Islet precursor cell (in vitro differentiated cells): ENCODE measurements at regions not wholly inside any gene's neighbourhood (a gene's known extent, or its start where the extent isn't known, plus 50 kb on each side); places are given as distances from the start of the nearest gene placed in this dataset.
"Not testable (repeated sequence)": the region's sequence is repeated elsewhere in the genome, so short reads cannot be mapped to it uniquely, and the experiment has no call there.

Source experiments
- DNase-seq: peaks from one replicate; pipeline ENCODE4 v3.0.0-alpha.2; 2018

- no peak for DNase-seq
These were observed 330.7 kb upstream of the LRRC3B start for GRCh38 chr3:26291840-26292239.

- DNase-seq, result no peak
These were observed 329.8 kb upstream of the LRRC3B start for GRCh38 chr3:26292780-26293179.

GRCh38 chr3:26293329-26293844 is 329.2 kb upstream of the LRRC3B start:
- no peak for DNase-seq

- DNase-seq, result no peak
These were observed 315.4 kb upstream of the LRRC3B start for GRCh38 chr3:26307192-26307591.

- DNase-seq, result no peak
These were observed 314.8 kb upstream of the LRRC3B start for GRCh38 chr3:26307787-26308186.

GRCh38 chr3:26308454-26308853 is 314.1 kb upstream of the LRRC3B start:
- no peak for DNase-seq

- not testable (repeated sequence) for DNase-seq
These were observed 313.0 kb upstream of the LRRC3B start for GRCh38 chr3:26309536-26309935.

- DNase-seq, result no peak
These were observed 309.8 kb upstream of the LRRC3B start for GRCh38 chr3:26312816-26313215.

GRCh38 chr3:26316472-26316871 is 306.1 kb upstream of the LRRC3B start:
- DNase-seq, result no peak

- not testable (repeated sequence) for DNase-seq
These were observed 298.8 kb upstream of the LRRC3B start for GRCh38 chr3:26323741-26324140.

GRCh38 chr3:26340001-26340400 is 282.6 kb upstream of the LRRC3B start:
- no peak for DNase-seq

- no peak for DNase-seq
These were observed 278.9 kb upstream of the LRRC3B start for GRCh38 chr3:26343647-26344046.

GRCh38 chr3:26345613-26346012 is 277.0 kb upstream of the LRRC3B start:
- no peak for DNase-seq

GRCh38 chr3:26346497-26346896 is 276.1 kb upstream of the LRRC3B start:
- no peak for DNase-seq

GRCh38 chr3:26347150-26347549 is 275.4 kb upstream of the LRRC3B start:
- no peak for DNase-seq

GRCh38 chr3:26350853-26351252 is 271.7 kb upstream of the LRRC3B start:
- peak; percentile 88 for DNase-seq

- DNase-seq, result no peak
These were observed 269.5 kb upstream of the LRRC3B start for GRCh38 chr3:26353097-26353496.

GRCh38 chr3:26358405-26358804 is 264.2 kb upstream of the LRRC3B start:
- DNase-seq, result no peak

GRCh38 chr3:26365706-26366105 is 256.9 kb upstream of the LRRC3B start:
- no peak for DNase-seq

GRCh38 chr3:26368312-26368711 is 254.3 kb upstream of the LRRC3B start:
- DNase-seq, result no peak

- peak; percentile 71 for DNase-seq
These were observed 253.4 kb upstream of the LRRC3B start for GRCh38 chr3:26369133-26369532.

- no peak for DNase-seq
These were observed 246.6 kb upstream of the LRRC3B start for GRCh38 chr3:26375843-26376530.

- DNase-seq, result no peak
These were observed 241.2 kb upstream of the LRRC3B start for GRCh38 chr3:26381411-26381810.

GRCh38 chr3:26406636-26407035 is 215.9 kb upstream of the LRRC3B start:
- no peak for DNase-seq

- no peak for DNase-seq
These were observed 204.0 kb upstream of the LRRC3B start for GRCh38 chr3:26418553-26418952.
